DND-41 (cell line): ENCODE measurements at regions not wholly inside any gene's neighbourhood (a gene's known extent, or its start where the extent isn't known, plus 50 kb on each side); places are given as distances from the start of the nearest gene placed in this dataset.

ENCODE experiments used
- ATAC-seq: fragments of 200-7000 bp; cut with Tn5 transposase; 3 replicates; pipeline ENCODE4 v1.9.1; 2021; ENCODE audit warnings: low read depth; ENCODE audit not compliant: insufficient read depth
- DNase-seq: peaks from one replicate; pipeline ENCODE4 v3.0.0-alpha.2; 2020
- H2AFZ ChIP-seq: 2 replicates; pipeline ENCODE4 v1.6.0; 2012; ENCODE audit warnings: low read depth, low read length
- H3K27ac ChIP-seq: 2 replicates; pipeline ENCODE4 v1.5.1; 2012; ENCODE audit warnings: low read length, inconsistent platforms
- H3K27me3 ChIP-seq: fragments of 200-600 bp; sonication (generic); 2 replicates; pipeline ENCODE4 v1.6.0; 2012; ENCODE audit warnings: low read length, mild to moderate bottlenecking, inconsistent platforms; ENCODE audit not compliant: insufficient read depth, poor library complexity
- H3K36me3 ChIP-seq: 2 replicates; pipeline ENCODE4 v1.5.1; 2012; ENCODE audit warnings: low read length, inconsistent platforms; ENCODE audit not compliant: insufficient read depth
- H3K4me1 ChIP-seq: 2 replicates; pipeline ENCODE4 v1.5.1; 2012; ENCODE audit warnings: mild to moderate bottlenecking, low read length; ENCODE audit not compliant: insufficient read depth
- H3K4me2 ChIP-seq: 2 replicates; pipeline ENCODE4 v1.6.0; 2012; ENCODE audit warnings: mild to moderate bottlenecking, moderate library complexity, low read length, inconsistent platforms; ENCODE audit not compliant: insufficient read depth
- H3K4me3 ChIP-seq, 2 experiments: fragments of 200-600 bp in 1 of 2; shearing (Covaris generic) in 1 of 2; 2 replicates each; pipeline ENCODE4 v1.5.1; 2012 to 2016; ENCODE audit warnings: inconsistent platforms in 2 of 2, low read length in 2 of 2, mild to moderate bottlenecking in 2 of 2, low read depth in 1 of 2, moderate library complexity in 1 of 2
- H3K79me2 ChIP-seq: 2 replicates; pipeline ENCODE4 v1.6.0; 2012; ENCODE audit warnings: low read length, inconsistent platforms; ENCODE audit not compliant: insufficient read depth
- H3K9ac ChIP-seq: 2 replicates; pipeline ENCODE4 v1.6.0; 2012; ENCODE audit warnings: low read depth, mild to moderate bottlenecking, inconsistent platforms, low read length, moderate library complexity
- H3K9me3 ChIP-seq: 2 replicates; pipeline ENCODE4 v1.5.1; 2012; ENCODE audit warnings: low read length, moderate library complexity, mild to moderate bottlenecking, inconsistent platforms; ENCODE audit not compliant: insufficient read depth, severe bottlenecking
- H4K20me1 ChIP-seq: 2 replicates; pipeline ENCODE4 v1.6.0; 2012; ENCODE audit warnings: low read length; ENCODE audit not compliant: insufficient read depth
- EZH2 ChIP-seq: IDR thresholded peaks from 3 replicates; pipeline ENCODE4 v1.6.1; 2012; ENCODE audit warnings: borderline replicate concordance, low read depth, mild to moderate bottlenecking, moderate library complexity, low read length, inconsistent platforms; ENCODE audit not compliant: severe bottlenecking
- TF ChIP-seq, protein P1 (sequence below): IDR thresholded peaks from 2 replicates; pipeline ENCODE4 v1.5.1; 2012; ENCODE audit warnings: borderline replicate concordance, low read length, moderate library complexity, mild to moderate bottlenecking; ENCODE audit not compliant: poor library complexity, severe bottlenecking; ENCODE audit errors: extremely low read depth

GRCh38 chr1:25084407-25084806, 147.9 kb downstream of the SYF2 start:
- no peaks in the 10 kb centered on the region for H3K36me3 ChIP-seq
- H3K79me2 ChIP-seq = no peaks in the 10 kb centered on the region
- H3K27me3 ChIP-seq = peaks cover 5% of the 10 kb centered on the region
- H4K20me1 ChIP-seq = no peaks in the 10 kb centered on the region
- TF ChIP-seq, protein P1, sequence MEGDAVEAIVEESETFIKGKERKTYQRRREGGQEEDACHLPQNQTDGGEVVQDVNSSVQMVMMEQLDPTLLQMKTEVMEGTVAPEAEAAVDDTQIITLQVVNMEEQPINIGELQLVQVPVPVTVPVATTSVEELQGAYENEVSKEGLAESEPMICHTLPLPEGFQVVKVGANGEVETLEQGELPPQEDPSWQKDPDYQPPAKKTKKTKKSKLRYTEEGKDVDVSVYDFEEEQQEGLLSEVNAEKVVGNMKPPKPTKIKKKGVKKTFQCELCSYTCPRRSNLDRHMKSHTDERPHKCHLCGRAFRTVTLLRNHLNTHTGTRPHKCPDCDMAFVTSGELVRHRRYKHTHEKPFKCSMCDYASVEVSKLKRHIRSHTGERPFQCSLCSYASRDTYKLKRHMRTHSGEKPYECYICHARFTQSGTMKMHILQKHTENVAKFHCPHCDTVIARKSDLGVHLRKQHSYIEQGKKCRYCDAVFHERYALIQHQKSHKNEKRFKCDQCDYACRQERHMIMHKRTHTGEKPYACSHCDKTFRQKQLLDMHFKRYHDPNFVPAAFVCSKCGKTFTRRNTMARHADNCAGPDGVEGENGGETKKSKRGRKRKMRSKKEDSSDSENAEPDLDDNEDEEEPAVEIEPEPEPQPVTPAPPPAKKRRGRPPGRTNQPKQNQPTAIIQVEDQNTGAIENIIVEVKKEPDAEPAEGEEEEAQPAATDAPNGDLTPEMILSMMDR = no peak
- no peak for TF ChIP-seq EZH2
- no peak overlapping the region for H3K27ac ChIP-seq
- no peak overlapping the region for H3K4me3 ChIP-seq
- H3K9me3 ChIP-seq = no peaks in the 10 kb centered on the region
- H3K4me1 ChIP-seq = no peaks in the 10 kb centered on the region
- no peak overlapping the region for H3K4me2 ChIP-seq
- no peak overlapping the region for H2AFZ ChIP-seq
- DNase-seq = no peak
- H3K9ac ChIP-seq = no peak overlapping the region
- no peak for ATAC-seq

DNA sequence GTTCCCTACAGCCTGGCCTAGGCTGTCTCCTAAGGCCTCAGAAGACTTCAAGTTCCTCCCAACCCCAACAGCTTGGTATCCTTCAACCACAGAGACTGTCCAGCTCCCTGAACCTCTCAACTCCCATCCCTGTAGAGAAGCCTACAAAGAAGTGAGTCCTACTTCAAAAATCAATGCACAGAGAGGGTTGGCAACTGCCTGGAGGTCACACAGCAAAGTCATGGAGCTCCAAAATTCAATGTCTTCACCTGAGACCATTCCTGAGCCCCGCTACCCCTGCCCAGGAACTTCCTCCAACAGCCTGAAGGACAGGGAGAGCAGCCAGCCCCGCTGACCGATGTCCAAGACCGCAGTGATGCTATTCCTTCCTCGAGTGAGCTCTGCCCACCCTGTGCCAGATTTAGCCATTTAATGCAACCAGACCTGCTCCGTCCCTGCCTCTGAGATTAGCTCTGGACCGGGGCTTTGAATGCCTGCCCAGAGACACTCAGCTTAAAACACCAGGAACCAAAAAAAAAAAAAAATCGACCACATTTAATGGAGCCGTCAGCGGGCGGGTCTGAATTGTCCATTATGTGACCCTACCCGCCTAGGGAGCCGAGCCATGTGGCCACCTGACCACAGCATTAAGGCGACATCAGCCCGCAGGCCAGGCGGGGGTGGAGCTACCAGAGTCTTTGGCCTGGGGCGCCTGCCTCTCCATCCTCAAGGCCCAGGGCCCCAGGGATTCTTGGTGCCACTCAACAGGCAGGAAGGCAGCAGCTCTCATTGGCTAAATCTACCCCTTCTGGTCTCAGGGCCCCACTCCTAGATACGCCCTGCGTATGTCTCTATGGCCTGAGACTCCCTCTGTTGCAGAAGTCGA, 148.6 kb downstream of the SYF2 start:
- Histone ChIP-seq H3K9ac (no peak overlapping the region), H3K4me3 (no peak overlapping the region), H3K27me3 (peaks cover 5% of the 10 kb centered on the region), H3K79me2 (no peaks in the 10 kb centered on the region), H4K20me1 (no peaks in the 10 kb centered on the region), H3K9me3 (no peaks in the 10 kb centered on the region), H3K4me2 (no peak overlapping the region), H2AFZ (no peak overlapping the region), H3K36me3 (no peaks in the 10 kb centered on the region), H3K27ac (no peak overlapping the region), H3K4me1 (no peaks in the 10 kb centered on the region)
- no peak for DNase-seq
- ATAC-seq = no peak
- TF ChIP-seq EZH2 = no peak
- TF ChIP-seq, protein P1 = no peak

GRCh38 chr1:25082995-25083394, 149.3 kb downstream of the SYF2 start:
- H3K4me1 ChIP-seq = no peaks in the 10 kb centered on the region

More at GRCh38 chr1:25082995-25083394, 149.3 kb downstream of the SYF2 start:
- ATAC-seq (no peak), DNase-seq (no peak)
- H3K27me3 ChIP-seq = peaks cover 5% of the 10 kb centered on the region
- no peak overlapping the region for H3K4me3 ChIP-seq
- H3K9ac ChIP-seq = no peak overlapping the region
- no peaks in the 10 kb centered on the region for H4K20me1 ChIP-seq
- no peaks in the 10 kb centered on the region for H3K9me3 ChIP-seq
- no peaks in the 10 kb centered on the region for H3K79me2 ChIP-seq
- no peak overlapping the region for H2AFZ ChIP-seq
- no peak for TF ChIP-seq EZH2
- TF ChIP-seq, protein P1 = no peak
- H3K36me3 ChIP-seq = no peaks in the 10 kb centered on the region
- no peak overlapping the region for H3K27ac ChIP-seq
- H3K4me2 ChIP-seq = no peak overlapping the region
